ENCODE measurements at regions not wholly inside any gene's neighbourhood (a gene's known extent, or its start where the extent isn't known, plus 50 kb on each side); places are given as distances from the start of the nearest gene placed in this dataset.

- Histone ChIP-seq H3K4me3 (ENCODE audit: low read length) (no peak overlapping the region), H3K9ac (ENCODE audit: low read length) (no peak overlapping the region), H3K27me3 (ENCODE audit: insufficient read depth, low read depth, low read length) (no peaks in the 10 kb centered on the region), H3F3A (ENCODE audit: insufficient read depth, low read length, poor library complexity, severe bottlenecking) (no peaks in the 10 kb centered on the region), H3K4me2 (ENCODE audit: low read length) (no peak overlapping the region), H3K9me2 (ENCODE audit: insufficient read depth, low read length) (no peaks in the 10 kb centered on the region), H2AFZ (ENCODE audit: low read depth, low read length) (no peak overlapping the region), H3K79me2 (replicated peaks; ENCODE audit: insufficient read depth, low read length) (no peaks in the 10 kb centered on the region), H4K20me1 (ENCODE audit: insufficient read depth) (no peaks in the 10 kb centered on the region), H3K36me3 (ENCODE audit: insufficient read depth, low read length) (no peaks in the 10 kb centered on the region), H3K27ac (ENCODE audit: low read length) (no peak overlapping the region), H3K9me3 (ENCODE audit: low read length) (no peaks in the 10 kb centered on the region)
- TF ChIP-seq RAD21 (conservative IDR thresholded peaks at IDR 0.05): no peak
- TF ChIP-seq EP300 (conservative IDR thresholded peaks at IDR 0.05; ENCODE audit: poor library complexity, severe bottlenecking): no peak
- no peak for TF ChIP-seq POLR2AphosphoS5 (IDR thresholded peaks at IDR 0.05)
- TF ChIP-seq TAF1 (IDR thresholded peaks at IDR 0.05; ENCODE audit: low read depth): no peak
- no peak for TF ChIP-seq EZH2 (IDR thresholded peaks at IDR 0.05; ENCODE audit: borderline replicate concordance, insufficient read depth, low read length, poor library complexity, severe bottlenecking)
- TF ChIP-seq REST (IDR thresholded peaks at IDR 0.05; ENCODE audit: borderline replicate concordance): no peak
Observed at GRCh38 chr12:60100852-60101251, 505.0 kb downstream of the SLC16A7 start.

GRCh38 chr12:60101715-60102114 is 505.9 kb downstream of the SLC16A7 start:
- H3K9ac ChIP-seq (ENCODE audit: low read length): no peak overlapping the region
- no peaks in the 10 kb centered on the region for H3F3A ChIP-seq (ENCODE audit: insufficient read depth, low read length, poor library complexity, severe bottlenecking)
- no peaks in the 10 kb centered on the region for H3K27me3 ChIP-seq (ENCODE audit: insufficient read depth, low read depth, low read length)
- TF ChIP-seq REST (IDR thresholded peaks at IDR 0.05; ENCODE audit: borderline replicate concordance): no peak
- TF ChIP-seq, protein P1, sequence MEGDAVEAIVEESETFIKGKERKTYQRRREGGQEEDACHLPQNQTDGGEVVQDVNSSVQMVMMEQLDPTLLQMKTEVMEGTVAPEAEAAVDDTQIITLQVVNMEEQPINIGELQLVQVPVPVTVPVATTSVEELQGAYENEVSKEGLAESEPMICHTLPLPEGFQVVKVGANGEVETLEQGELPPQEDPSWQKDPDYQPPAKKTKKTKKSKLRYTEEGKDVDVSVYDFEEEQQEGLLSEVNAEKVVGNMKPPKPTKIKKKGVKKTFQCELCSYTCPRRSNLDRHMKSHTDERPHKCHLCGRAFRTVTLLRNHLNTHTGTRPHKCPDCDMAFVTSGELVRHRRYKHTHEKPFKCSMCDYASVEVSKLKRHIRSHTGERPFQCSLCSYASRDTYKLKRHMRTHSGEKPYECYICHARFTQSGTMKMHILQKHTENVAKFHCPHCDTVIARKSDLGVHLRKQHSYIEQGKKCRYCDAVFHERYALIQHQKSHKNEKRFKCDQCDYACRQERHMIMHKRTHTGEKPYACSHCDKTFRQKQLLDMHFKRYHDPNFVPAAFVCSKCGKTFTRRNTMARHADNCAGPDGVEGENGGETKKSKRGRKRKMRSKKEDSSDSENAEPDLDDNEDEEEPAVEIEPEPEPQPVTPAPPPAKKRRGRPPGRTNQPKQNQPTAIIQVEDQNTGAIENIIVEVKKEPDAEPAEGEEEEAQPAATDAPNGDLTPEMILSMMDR (IDR thresholded peaks at IDR 0.05; ENCODE audit: poor library complexity, severe bottlenecking): no peak
- H4K20me1 ChIP-seq (ENCODE audit: insufficient read depth): no peaks in the 10 kb centered on the region
- H3K9me2 ChIP-seq (ENCODE audit: insufficient read depth, low read length): no peaks in the 10 kb centered on the region
- no peaks in the 10 kb centered on the region for H3K79me2 ChIP-seq (replicated peaks; ENCODE audit: insufficient read depth, low read length)
- no peak overlapping the region for H3K4me2 ChIP-seq (ENCODE audit: low read length)
- H3K4me3 ChIP-seq (ENCODE audit: low read length): no peak overlapping the region
- H3K9me3 ChIP-seq (ENCODE audit: low read length): no peaks in the 10 kb centered on the region
- H3K27ac ChIP-seq (ENCODE audit: low read length): no peak overlapping the region
- no peak overlapping the region for H2AFZ ChIP-seq (ENCODE audit: low read depth, low read length)
- no peaks in the 10 kb centered on the region for H3K36me3 ChIP-seq (ENCODE audit: insufficient read depth, low read length)

All from neural cell (in vitro differentiated cells).